CD4-positive, alpha-beta T cell (primary cell): ENCODE measurements at regions not wholly inside any gene's neighbourhood (a gene's known extent, or its start where the extent isn't known, plus 50 kb on each side); places are given as distances from the start of the nearest gene placed in this dataset.

Source experiments
- ATAC-seq: fragments of 200-7000 bp; cut with Tn5 transposase; one replicate; pipeline ENCODE4 v1.10.0; 2022; ENCODE audit warnings: mild to moderate bottlenecking; ENCODE audit not compliant: poor library complexity
- CTCF ChIA-PET: fragments of 350-600 bp; sonication (Branson Sonifier 250); formaldehyde crosslinking; loops from one replicate; lab custom pipeline; 2021; ENCODE audit warnings: antibody characterized with exemption, inconsistent platforms; lab: Charles Lee
- POLR2A ChIA-PET: fragments of 350-600 bp; sonication (Branson Sonifier 250); formaldehyde crosslinking; loops from one replicate; lab custom pipeline; 2021; ENCODE audit warnings: antibody characterized with exemption, inconsistent platforms; lab: Charles Lee
- DNase-seq, 14 experiments: peaks; one replicate each; pipeline ENCODE4 v3.0.0-alpha.2; 2013 to 2020; ENCODE audit warnings: mixed read lengths in 2 of 14
- H3K27ac ChIP-seq, 2 donors: one replicate each; pipeline versions ENCODE4 v1.5.1 to v1.7.0; 2013; ENCODE audit warnings: low read length in 2 of 2, low read depth in 1 of 2, mild to moderate bottlenecking in 1 of 2
- H3K27me3 ChIP-seq, 2 experiments: 1 replicate in 1 of 2; 2 replicates in 1 of 2; pipeline versions ENCODE4 v1.6.1 to v1.7.0; 2013; ENCODE audit warnings: low read length in 2 of 2, control low read depth in 1 of 2, mild to moderate bottlenecking in 1 of 2, moderate library complexity in 1 of 2; ENCODE audit not compliant: insufficient read depth in 2 of 2, control insufficient read depth in 1 of 2
- H3K36me3 ChIP-seq: one replicate; pipeline ENCODE4 v1.6.1; 2013; ENCODE audit warnings: low read length, control low read depth; ENCODE audit not compliant: insufficient read depth
- H3K4me1 ChIP-seq: one replicate; pipeline ENCODE4 v1.6.1; 2013; ENCODE audit warnings: low read length, control low read depth; ENCODE audit not compliant: insufficient read depth
- H3K4me3 ChIP-seq: one replicate; pipeline ENCODE4 v1.5.1; 2013; ENCODE audit warnings: mild to moderate bottlenecking, low read length, moderate library complexity
- H3K9me3 ChIP-seq, 2 experiments: 1 replicate in 1 of 2; 2 replicates in 1 of 2; pipeline versions ENCODE4 v1.6.1 to v1.7.0; 2013; ENCODE audit warnings: low read length in 2 of 2, mild to moderate bottlenecking in 2 of 2, control low read depth in 1 of 2, moderate library complexity in 1 of 2; ENCODE audit not compliant: control insufficient read depth in 1 of 2, insufficient read depth in 1 of 2
- H3K27ac Mint-ChIP-seq: one replicate; pipeline ENCODE4 v1.8.0; 2020; ENCODE audit warnings: mixed read lengths
- H3K27me3 Mint-ChIP-seq: one replicate; pipeline ENCODE4 v1.8.0; 2021; ENCODE audit warnings: mixed read lengths
- H3K36me3 Mint-ChIP-seq: one replicate; pipeline ENCODE4 v1.8.0; 2021; ENCODE audit warnings: low read depth, mixed read lengths
- H3K4me1 Mint-ChIP-seq: one replicate; pipeline ENCODE4 v1.8.0; 2021; ENCODE audit warnings: low read depth, mixed read lengths
- H3K4me3 Mint-ChIP-seq: one replicate; pipeline ENCODE4 v1.8.0; 2020; ENCODE audit warnings: mild to moderate bottlenecking, mixed read lengths
- H3K9me3 Mint-ChIP-seq: one replicate; pipeline ENCODE4 v1.8.0; 2020; ENCODE audit warnings: mixed read lengths
- intact Hi-C, 2 experiments: fragments of 100-400 bp; cut with DNase I in 1 of 2; cut with micrococcal nuclease in 1 of 2; formaldehyde crosslinking; loops; one replicate each; pipeline versions ENCODE4 v1.15.1 to v1.9.0; 2023 to 2025; cut with DNase I, micrococcal nuclease
- TF ChIP-seq, protein P1 (sequence below): fragments of 200-600 bp; IDR thresholded peaks from one replicate; pipeline ENCODE4 v1.8.0; 2022; ENCODE audit warnings: antibody characterized with exemption, mild to moderate bottlenecking

DNA sequence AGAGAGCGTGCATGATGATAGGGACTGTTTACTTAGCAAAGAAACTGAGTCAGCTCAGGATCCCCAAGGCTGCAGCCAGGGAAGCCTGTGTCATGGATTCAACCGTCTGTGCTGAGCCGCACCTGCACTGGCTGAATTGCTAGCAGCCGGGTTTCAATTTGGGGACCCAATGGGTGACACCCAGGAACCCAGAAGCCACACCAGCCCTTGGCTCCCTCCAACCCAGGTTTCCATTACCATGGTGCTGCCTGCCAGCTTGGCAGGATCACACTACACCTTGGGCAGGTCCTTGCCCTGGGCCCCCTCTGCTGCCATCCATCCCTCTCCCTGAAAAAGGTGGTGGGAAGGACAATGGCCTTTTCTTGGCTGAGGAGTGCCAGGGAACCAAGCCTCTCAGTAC, 64.0 kb upstream of the CLDN14 start:
- peaks cover 0 to 6% of the 10 kb centered on the region in 2 experiments for H3K9me3 ChIP-seq
- ChIA-PET POLR2A (no interaction called here), CTCF (no interaction called here)
- TF ChIP-seq, protein P1, sequence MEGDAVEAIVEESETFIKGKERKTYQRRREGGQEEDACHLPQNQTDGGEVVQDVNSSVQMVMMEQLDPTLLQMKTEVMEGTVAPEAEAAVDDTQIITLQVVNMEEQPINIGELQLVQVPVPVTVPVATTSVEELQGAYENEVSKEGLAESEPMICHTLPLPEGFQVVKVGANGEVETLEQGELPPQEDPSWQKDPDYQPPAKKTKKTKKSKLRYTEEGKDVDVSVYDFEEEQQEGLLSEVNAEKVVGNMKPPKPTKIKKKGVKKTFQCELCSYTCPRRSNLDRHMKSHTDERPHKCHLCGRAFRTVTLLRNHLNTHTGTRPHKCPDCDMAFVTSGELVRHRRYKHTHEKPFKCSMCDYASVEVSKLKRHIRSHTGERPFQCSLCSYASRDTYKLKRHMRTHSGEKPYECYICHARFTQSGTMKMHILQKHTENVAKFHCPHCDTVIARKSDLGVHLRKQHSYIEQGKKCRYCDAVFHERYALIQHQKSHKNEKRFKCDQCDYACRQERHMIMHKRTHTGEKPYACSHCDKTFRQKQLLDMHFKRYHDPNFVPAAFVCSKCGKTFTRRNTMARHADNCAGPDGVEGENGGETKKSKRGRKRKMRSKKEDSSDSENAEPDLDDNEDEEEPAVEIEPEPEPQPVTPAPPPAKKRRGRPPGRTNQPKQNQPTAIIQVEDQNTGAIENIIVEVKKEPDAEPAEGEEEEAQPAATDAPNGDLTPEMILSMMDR = no peak
- Mint-ChIP-seq H3K36me3 (no peaks in the 10 kb centered on the region), H3K9me3 (no peaks in the 10 kb centered on the region), H3K4me1 (no peaks in the 10 kb centered on the region), H3K4me3 (no peak overlapping the region), H3K27me3 (peaks cover 12% of the 10 kb centered on the region), H3K27ac (no peak overlapping the region)
- H3K27ac ChIP-seq = no peak overlapping the region
- intact Hi-C loops = no loop called here
- H3K4me3 ChIP-seq = no peak overlapping the region
- DNase-seq = no peak
- H3K36me3 ChIP-seq = no peaks in the 10 kb centered on the region
- H3K4me1 ChIP-seq = no peaks in the 10 kb centered on the region
- ATAC-seq = no peak
- H3K27me3 ChIP-seq = peaks cover 12% of the 10 kb centered on the region in 2 experiments

DNA sequence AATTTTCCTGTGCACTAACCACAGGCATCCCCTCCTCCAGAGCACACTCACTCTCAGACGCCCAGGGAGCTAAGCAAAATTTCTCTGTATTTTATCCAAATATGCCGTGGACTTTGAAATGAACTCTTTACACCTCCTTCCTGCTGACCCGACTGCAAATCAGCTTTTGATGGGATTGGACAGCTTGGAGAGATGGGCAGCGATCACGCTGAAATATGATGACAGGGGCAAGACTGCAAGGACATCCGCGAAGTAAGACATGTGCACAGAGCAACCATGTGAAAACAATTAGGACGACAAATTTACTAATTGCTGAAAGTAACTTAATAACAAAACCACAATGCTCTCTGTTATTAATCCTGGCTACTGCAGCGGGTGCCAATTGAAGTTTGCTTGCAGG, 64.6 kb upstream of the CLDN14 start:
- Histone ChIP-seq H3K27me3 (peaks cover 12% of the 10 kb centered on the region in 2 experiments), H3K4me3 (no peak overlapping the region), H3K4me1 (no peaks in the 10 kb centered on the region), H3K36me3 (no peaks in the 10 kb centered on the region), H3K27ac (no peak overlapping the region), H3K9me3 (peaks cover 0 to 6% of the 10 kb centered on the region in 2 experiments)
- intact Hi-C loops = no loop called here
- no peak overlapping the region for H3K27ac Mint-ChIP-seq
- no peak for DNase-seq
- no peaks in the 10 kb centered on the region for H3K36me3 Mint-ChIP-seq
- H3K9me3 Mint-ChIP-seq = no peaks in the 10 kb centered on the region
- TF ChIP-seq, protein P1 = no peak
- no peak for ATAC-seq
- H3K4me1 Mint-ChIP-seq = no peaks in the 10 kb centered on the region
- H3K27me3 Mint-ChIP-seq = peaks cover 14% of the 10 kb centered on the region
- ChIA-PET CTCF (no interaction called here), POLR2A (no interaction called here)
- H3K4me3 Mint-ChIP-seq = no peak overlapping the region

DNA sequence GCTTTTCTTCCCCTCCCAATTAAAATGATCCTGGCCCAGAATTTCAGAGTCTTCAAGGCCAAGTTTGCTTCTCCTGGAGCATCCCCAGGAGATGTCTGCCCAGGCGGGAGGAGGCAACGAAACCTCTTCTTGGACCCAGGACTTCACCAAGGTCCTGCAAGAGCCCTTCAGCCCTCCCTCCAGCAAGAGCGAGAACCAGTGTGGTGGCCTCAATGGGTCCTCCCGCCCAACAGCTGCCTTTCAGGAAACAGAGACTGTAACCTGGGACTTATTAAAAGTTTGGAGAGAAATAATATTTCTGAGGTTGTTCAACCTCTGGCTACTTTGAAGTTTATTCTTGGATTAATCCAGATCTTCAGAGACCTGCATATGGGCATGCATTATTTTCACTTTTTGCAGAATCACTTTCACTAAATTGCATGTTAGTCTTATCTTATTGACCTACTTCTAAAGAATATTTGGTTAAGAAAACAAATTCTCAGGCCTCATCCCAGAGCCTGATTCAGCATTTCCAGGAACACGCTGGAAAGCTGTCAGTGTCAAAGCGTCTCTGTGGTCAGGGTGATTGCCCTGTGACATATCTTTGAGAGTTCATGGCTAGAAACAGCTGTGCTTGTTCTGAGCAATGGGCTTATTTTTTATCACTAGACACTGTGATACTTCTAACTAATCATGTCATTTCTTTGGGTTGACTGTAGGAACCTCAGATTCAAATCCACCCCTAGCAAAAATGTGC, 66.0 kb upstream of the CLDN14 start:
- Histone ChIP-seq H3K9me3 (peaks cover 0 to 6% of the 10 kb centered on the region in 2 experiments), H3K4me3 (no peak overlapping the region), H3K36me3 (no peaks in the 10 kb centered on the region), H3K4me1 (no peaks in the 10 kb centered on the region), H3K27me3 (peaks cover 8 to 12% of the 10 kb centered on the region in 2 experiments), H3K27ac (no peak overlapping the region)
- Mint-ChIP-seq H3K36me3 (no peaks in the 10 kb centered on the region), H3K27me3 (peaks cover 14% of the 10 kb centered on the region), H3K9me3 (no peaks in the 10 kb centered on the region), H3K4me1 (no peaks in the 10 kb centered on the region), H3K4me3 (no peak overlapping the region), H3K27ac (no peak overlapping the region)
- no peak for ATAC-seq
- intact Hi-C loops = no loop called here
- no peak for DNase-seq
- CTCF ChIA-PET = no interaction called here
- TF ChIP-seq, protein P1 = no peak
- POLR2A ChIA-PET = no interaction called here
